Inflammatory macrophage treated with lipopolysaccharide for 1 hour (primary cell): ENCODE measurements at regions not wholly inside any gene's neighbourhood (a gene's known extent, or its start where the extent isn't known, plus 50 kb on each side); places are given as distances from the start of the nearest gene placed in this dataset.
"Not testable (repeated sequence)": the region's sequence is repeated elsewhere in the genome, so short reads cannot be mapped to it uniquely, and the experiment has no call there.

Experiments
- DNase-seq, 2 donors: peaks; one replicate each; pipeline ENCODE4 v3.0.0-alpha.2; 2020 to 2022

DNA sequence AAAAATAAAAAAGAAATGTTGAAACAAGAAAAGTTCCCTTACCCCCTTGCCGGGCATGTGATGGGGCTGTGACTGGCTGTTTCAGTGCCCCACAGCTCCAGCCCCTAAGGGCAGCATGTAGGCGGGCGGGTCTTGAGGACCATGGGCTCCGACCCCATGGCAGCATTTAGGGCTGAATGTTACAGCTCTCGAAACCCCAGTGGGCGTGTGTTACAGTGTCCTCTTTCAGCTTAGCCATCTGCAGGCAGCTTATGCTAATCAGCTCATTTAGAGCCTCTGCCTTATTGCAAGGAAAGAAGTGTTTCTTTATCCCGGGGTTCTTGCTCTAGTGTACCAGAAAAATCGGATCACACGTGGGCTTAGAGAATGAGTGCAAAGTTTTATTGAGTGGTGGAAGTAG, 497.4 kb upstream of the CYLC2 start:
- no peak for DNase-seq

DNA sequence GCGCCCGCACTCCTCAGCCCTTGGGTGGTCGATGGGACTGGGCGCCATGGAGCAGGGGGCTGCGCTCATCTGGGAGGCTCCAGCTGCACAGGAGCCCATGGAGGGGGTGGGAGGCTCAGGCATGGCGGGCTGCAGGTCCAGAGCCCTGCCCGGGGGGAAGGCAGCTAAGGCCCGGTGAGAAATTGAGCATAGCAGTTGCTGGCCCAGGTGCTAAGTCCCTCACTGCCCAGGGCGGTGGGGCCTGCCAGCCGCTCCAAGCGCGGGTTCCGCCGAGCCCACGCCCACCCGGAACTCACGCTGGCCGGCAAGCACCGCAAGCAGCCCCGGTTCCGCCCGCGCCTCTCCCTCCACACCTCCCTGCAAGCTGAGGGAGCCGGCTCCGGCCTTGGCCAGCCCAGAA, 508.2 kb upstream of the CYLC2 start:
- not testable (repeated sequence) for DNase-seq

DNA sequence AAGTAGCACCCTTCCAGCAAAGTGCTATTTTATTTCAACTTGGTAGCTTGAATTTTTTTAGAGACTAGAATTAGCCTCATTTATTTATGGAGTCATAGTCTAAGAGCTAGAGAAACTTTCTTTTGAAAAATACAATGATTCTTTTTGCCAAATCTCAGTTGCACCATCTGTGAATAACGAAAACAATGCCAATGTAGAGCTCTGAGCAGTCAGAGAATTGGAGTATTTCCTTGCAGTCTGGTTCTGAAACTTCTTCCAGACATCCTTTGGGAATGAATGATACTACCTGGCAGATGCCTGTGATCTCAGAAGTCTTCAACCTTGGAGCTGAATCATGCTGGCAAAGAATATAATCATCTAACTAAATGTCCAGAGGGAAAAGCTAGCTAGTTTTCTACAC, 511.5 kb upstream of the CYLC2 start:
- no peak for DNase-seq

- no peak for DNase-seq
Measured at GRCh38 chr9:102482776-102483175, 512.4 kb upstream of the CYLC2 start.

GRCh38 chr9:102479191-102479590, 515.9 kb upstream of the CYLC2 start:
- no peak for DNase-seq

- no peak for DNase-seq
Measured at GRCh38 chr9:102474357-102474756, 520.8 kb upstream of the CYLC2 start.

GRCh38 chr9:102469430-102469829, 525.7 kb upstream of the CYLC2 start:
- not testable (repeated sequence) for DNase-seq

DNA sequence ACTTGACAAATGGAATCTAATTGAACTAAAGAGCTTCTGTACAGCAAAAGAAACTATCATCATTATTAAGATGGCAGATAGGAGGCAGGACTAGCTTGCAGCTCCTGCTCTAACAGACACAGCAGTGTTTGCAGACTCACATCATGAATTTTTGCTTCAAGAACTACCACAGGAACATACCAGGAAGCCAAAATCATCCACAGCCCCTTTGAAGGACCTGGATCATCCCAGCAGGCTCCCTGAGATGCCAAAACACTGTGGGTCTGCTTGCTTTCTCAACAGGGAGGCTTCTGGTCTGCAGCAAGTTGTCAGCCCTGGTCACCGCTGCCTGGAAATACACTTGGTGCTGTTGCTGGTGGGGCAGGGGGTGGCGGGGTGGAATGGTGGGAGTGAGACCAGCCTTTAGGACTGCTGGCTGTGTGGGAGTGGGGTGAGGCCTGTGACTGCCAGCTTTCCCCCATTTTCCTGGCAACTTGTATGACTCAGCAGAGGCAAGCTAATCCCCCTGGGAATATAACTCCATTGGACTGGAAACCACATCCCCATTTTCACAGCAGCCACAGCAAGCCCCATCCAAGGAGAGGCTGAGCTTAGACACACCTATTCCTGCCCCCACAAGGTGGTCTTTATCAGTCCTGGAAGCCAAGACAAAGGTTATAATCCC, 533.8 kb upstream of the CYLC2 start:
- DNase-seq, result no peak

GRCh38 chr9:102459828-102460227, 535.3 kb upstream of the CYLC2 start:
- no peak for DNase-seq

GRCh38 chr9:102456562-102456961, 538.6 kb upstream of the CYLC2 start:
- no peak for DNase-seq

DNA sequence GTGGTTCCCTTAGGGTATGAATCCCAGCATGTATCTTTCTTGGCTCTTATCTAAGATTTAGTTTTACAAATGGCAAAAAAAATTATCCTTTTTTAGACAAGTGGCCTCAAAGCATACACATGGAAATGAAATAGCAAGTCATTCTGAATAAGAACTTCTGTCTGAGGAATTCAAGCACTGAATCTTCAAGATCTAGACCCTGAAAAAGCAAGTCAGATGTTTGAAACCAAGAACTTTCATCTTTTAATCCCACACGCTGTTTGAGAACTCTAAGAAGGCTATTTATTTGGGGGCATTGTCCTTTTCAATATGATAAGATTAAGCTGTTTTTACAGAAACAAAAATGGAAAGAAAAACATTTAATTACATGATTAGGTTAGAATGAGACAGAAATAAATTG, 549.2 kb upstream of the CYLC2 start:
- DNase-seq, result no peak

DNA sequence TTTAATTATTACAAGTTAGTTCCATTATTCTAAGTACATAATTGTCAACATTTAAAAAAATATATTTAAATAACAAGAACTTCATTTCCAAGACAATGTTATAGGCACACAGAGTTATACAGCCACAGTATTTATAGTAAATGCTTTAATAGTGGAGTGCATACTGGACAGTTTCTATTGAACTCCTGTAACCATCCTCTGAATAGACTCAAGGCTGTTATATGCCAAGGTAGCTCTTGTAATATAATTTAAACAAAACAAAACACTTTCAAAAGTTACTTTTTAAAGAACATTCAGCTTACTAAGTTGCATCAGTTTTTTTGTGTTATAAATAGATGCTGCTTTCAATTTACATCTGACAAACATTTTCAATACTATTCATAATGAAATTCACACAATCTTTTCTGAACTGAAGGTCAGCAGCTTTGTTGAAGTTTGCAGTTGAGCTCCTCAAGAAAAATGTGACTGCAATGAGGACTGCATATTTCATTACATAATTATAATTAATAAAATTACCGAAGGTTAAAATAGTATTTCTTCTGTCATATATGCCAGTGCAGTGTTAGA, 549.9 kb upstream of the CYLC2 start:
- no peak for DNase-seq

GRCh38 chr9:102439583-102439982, 555.5 kb upstream of the CYLC2 start:
- DNase-seq, result no peak

GRCh38 chr9:102436599-102436998, 558.5 kb upstream of the CYLC2 start:
- not testable (repeated sequence) for DNase-seq

DNA sequence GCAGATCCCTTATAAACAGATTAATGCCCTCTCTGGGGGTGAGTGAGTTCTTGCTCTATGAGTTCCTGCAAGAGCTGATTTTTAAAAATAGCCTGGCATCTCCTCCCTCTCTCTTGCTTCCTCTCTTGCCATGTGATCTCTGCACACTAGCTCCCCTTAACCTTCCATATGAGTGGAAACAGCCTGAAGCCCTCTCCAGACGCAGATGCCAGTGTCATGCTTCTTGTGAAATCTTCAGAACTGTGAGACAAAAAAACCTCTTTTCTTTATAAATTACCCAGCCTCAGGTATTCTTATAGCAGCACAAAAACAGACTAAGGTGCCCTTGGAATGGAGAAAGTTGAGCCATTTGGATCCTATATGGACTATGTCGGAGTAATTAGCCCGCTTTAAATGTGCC, 559.7 kb upstream of the CYLC2 start:
- DNase-seq, result no peak

GRCh38 chr9:102434545-102434944, 560.6 kb upstream of the CYLC2 start:
- no peak for DNase-seq

DNA sequence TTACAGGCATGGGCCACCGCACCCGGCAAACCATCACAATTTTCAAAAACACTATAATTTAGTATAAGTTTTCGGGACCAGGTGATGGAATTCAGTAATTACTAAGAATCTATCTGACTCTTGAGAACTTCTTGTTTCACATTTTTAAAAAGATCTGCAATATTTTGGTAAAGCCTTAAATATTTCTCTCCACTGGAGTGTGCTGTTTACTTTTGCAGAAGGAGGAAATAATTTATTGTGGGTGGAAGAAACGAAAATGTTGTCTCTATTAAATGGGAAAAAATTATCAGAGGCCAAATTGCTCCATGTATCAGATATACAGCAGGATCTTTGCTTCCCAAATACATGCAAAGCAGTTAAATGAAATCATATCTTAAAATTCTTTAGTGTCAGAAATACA, 566.8 kb upstream of the CYLC2 start:
- DNase-seq, result no peak

GRCh38 chr9:102416251-102416650, 578.9 kb upstream of the CYLC2 start:
- DNase-seq, result not testable (repeated sequence)

DNA sequence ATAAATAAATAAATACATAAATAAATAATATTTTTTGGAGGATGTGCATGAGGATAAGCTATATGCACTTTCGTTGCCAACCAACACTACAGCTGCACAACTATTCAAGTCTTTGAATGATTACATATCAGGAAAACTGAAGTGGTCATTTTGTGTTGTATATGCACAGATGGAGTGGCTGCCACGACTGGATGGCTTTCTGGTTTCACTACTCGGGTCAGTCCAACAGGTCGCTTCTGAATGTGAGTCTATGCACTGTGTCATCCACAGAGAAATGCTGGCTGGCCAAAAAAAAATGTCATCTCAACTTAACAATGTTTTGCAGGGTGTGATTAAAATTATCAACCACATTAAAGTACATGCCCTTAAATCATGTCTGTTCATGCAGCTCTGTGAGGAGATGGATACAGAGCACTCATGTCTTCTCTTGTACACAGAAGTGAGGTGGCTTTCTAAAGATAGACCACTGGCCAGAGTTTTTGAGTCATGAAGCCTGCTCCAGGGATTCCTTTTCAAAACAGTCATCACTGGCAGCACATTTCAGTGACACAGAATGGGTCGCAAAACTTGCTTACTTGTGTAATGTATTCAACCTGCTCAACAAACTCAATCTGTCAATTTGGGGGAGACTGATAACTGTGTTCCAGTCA, 589.8 kb upstream of the CYLC2 start:
- no peak for DNase-seq

GRCh38 chr9:102403514-102403913, 591.6 kb upstream of the CYLC2 start:
- DNase-seq, result no peak

DNA sequence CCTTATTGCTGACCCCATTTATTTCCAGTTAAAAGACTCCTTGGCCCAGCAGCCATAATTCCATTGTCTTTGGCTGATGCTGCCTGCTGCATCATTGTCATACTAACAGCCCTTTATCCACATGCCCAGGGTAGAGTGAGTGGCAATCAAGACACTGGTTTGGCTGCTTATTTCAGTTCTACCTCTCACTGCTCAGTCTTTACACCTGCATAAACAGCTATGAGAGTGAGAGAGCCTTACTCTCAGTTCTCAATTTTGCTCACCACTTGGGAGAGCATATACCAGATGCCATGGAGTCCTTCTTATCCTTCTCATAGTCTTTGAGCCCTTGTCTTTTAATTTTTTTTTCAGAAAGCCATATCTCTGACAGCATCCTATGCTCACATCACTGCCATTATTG, 596.9 kb upstream of the CYLC2 start:
- no peak for DNase-seq

- not testable (repeated sequence) for DNase-seq
Measured at GRCh38 chr9:102385620-102386019, 609.5 kb upstream of the CYLC2 start.

- no peak for DNase-seq
Measured at GRCh38 chr9:102362470-102363132, 624.2 kb upstream of the GRIN3A start.

DNA sequence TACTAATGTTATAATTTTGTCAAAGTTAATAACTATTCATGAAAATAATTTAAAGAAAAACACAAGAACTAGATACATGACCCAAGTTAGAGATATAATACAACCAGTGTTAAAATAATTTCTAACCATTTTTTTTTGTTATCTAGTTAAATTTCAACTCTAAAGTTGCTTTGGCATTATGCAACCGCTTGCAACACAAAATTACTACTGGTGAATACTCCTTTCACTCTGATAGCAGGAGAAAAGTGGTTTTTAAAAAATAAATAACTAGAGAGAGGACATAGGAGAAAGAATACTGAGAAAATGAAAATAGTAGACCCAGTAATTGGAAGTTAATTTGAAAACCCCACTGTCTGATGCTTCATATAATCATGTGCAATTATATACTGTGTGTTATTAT, 622.4 kb upstream of the GRIN3A start:
- no peak for DNase-seq
